Activated CD4-positive, alpha-beta memory T cell treated with anti-CD3 and anti-CD28 coated beads for 36 hours (primary cell): ENCODE measurements at regions not wholly inside any gene's neighbourhood (a gene's known extent, or its start where the extent isn't known, plus 50 kb on each side); places are given as distances from the start of the nearest gene placed in this dataset.
"Not testable (repeated sequence)": the region's sequence is repeated elsewhere in the genome, so short reads cannot be mapped to it uniquely, and the experiment has no call there.

Experiments
- CTCF ChIA-PET: fragments of 350-600 bp; sonication (Branson Sonifier 250); formaldehyde crosslinking; loops from one replicate; lab custom pipeline; 2021; ENCODE audit warnings: antibody characterized with exemption, inconsistent platforms; lab: Charles Lee
- POLR2A ChIA-PET: fragments of 350-600 bp; sonication (Branson Sonifier 250); formaldehyde crosslinking; loops from one replicate; lab custom pipeline; 2021; ENCODE audit warnings: antibody characterized with exemption; lab: Charles Lee
- DNase-seq: peaks from one replicate; pipeline ENCODE4 v3.0.0-alpha.2; 2020
- H3K27ac Mint-ChIP-seq: one replicate; pipeline ENCODE4 v1.8.0; 2021; ENCODE audit warnings: mixed read lengths
- H3K27me3 Mint-ChIP-seq: one replicate; pipeline ENCODE4 v1.8.0; 2021; ENCODE audit warnings: mixed read lengths
- H3K36me3 Mint-ChIP-seq: one replicate; pipeline ENCODE4 v1.8.0; 2021; ENCODE audit warnings: mixed read lengths
- H3K4me1 Mint-ChIP-seq: one replicate; pipeline ENCODE4 v1.8.0; 2021; ENCODE audit warnings: low read depth, mixed read lengths
- H3K4me3 Mint-ChIP-seq: one replicate; pipeline ENCODE4 v1.8.0; 2021; ENCODE audit warnings: mild to moderate bottlenecking, mixed read lengths
- H3K9me3 Mint-ChIP-seq: one replicate; pipeline ENCODE4 v1.8.0; 2021; ENCODE audit warnings: mixed read lengths
- intact Hi-C: fragments of 100-400 bp; cut with micrococcal nuclease; formaldehyde crosslinking; loops from one replicate; pipeline ENCODE4 v1.15.1; 2023

GRCh38 chr5:57751710-57752109 lies 269.1 kb upstream of the ACTBL2 start:
- Mint-ChIP-seq H3K36me3 (no peaks in the 10 kb centered on the region), H3K9me3 (no peaks in the 10 kb centered on the region), H3K4me1 (peaks cover 6% of the 10 kb centered on the region), H3K4me3 (no peak overlapping the region), H3K27ac (no peak overlapping the region), H3K27me3 (peaks cover 11% of the 10 kb centered on the region)
- CTCF ChIA-PET = no interaction called here
- POLR2A ChIA-PET = no interaction called here
- intact Hi-C loops = no loop called here
- DNase-seq = no peak

- Mint-ChIP-seq H3K27ac (no peak overlapping the region), H3K4me1 (peaks cover 6% of the 10 kb centered on the region), H3K36me3 (no peaks in the 10 kb centered on the region), H3K9me3 (no peaks in the 10 kb centered on the region), H3K27me3 (peaks cover 11% of the 10 kb centered on the region), H3K4me3 (no peak overlapping the region)
- ChIA-PET POLR2A (no interaction called here), CTCF (no interaction called here)
- intact Hi-C loops = no loop called here
- DNase-seq = no peak
Measured at GRCh38 chr5:57750891-57751290, 268.3 kb upstream of the ACTBL2 start.

- intact Hi-C loops = no loop called here
- H3K4me1 Mint-ChIP-seq = peaks cover 6% of the 10 kb centered on the region
- no peaks in the 10 kb centered on the region for H3K36me3 Mint-ChIP-seq
- no peak overlapping the region for H3K4me3 Mint-ChIP-seq
- no peak overlapping the region for H3K27ac Mint-ChIP-seq
- POLR2A ChIA-PET = no interaction called here
- DNase-seq = no peak
- CTCF ChIA-PET = no interaction called here
- H3K9me3 Mint-ChIP-seq = no peaks in the 10 kb centered on the region
- H3K27me3 Mint-ChIP-seq = peaks cover 11% of the 10 kb centered on the region
Measured at GRCh38 chr5:57750282-57750681, 267.7 kb upstream of the ACTBL2 start.

GRCh38 chr5:57749396-57749795 lies 266.8 kb upstream of the ACTBL2 start:
- H3K36me3 Mint-ChIP-seq = no peaks in the 10 kb centered on the region
- H3K27ac Mint-ChIP-seq = no peak overlapping the region
- DNase-seq = no peak
- ChIA-PET POLR2A (no interaction called here), CTCF (interaction anchor here (0.7 kb wide), 1 partner anchor 448 kb away, joined by 3 read pairs; no protein-coding TSS in a partner anchor)
- H3K4me1 Mint-ChIP-seq = peaks cover 3% of the 10 kb centered on the region
- no peak overlapping the region for H3K4me3 Mint-ChIP-seq
- no peaks in the 10 kb centered on the region for H3K9me3 Mint-ChIP-seq
- peaks cover 11% of the 10 kb centered on the region for H3K27me3 Mint-ChIP-seq
- intact Hi-C loops = no loop called here

GRCh38 chr5:57745700-57746651 lies 263.4 kb upstream of the ACTBL2 start:
- Mint-ChIP-seq H3K4me1 (peaks cover 3% of the 10 kb centered on the region), H3K27ac (no peak overlapping the region), H3K27me3 (peaks cover 11% of the 10 kb centered on the region), H3K9me3 (no peaks in the 10 kb centered on the region), H3K36me3 (no peaks in the 10 kb centered on the region), H3K4me3 (no peak overlapping the region)
- intact Hi-C loops = no loop called here
- no peak for DNase-seq
- ChIA-PET CTCF (no interaction called here), POLR2A (no interaction called here)

GRCh38 chr5:57745029-57745428 lies 262.4 kb upstream of the ACTBL2 start:
- Mint-ChIP-seq H3K9me3 (no peaks in the 10 kb centered on the region), H3K27ac (no peak overlapping the region), H3K36me3 (no peaks in the 10 kb centered on the region), H3K27me3 (peaks cover 7% of the 10 kb centered on the region), H3K4me1 (peaks cover 3% of the 10 kb centered on the region), H3K4me3 (no peak overlapping the region)
- ChIA-PET POLR2A (no interaction called here), CTCF (no interaction called here)
- no peak for DNase-seq
- intact Hi-C loops = no loop called here

GRCh38 chr5:57741336-57741735 lies 258.7 kb upstream of the ACTBL2 start:
- no peak for DNase-seq
- no peaks in the 10 kb centered on the region for H3K9me3 Mint-ChIP-seq
- ChIA-PET CTCF (no interaction called here), POLR2A (no interaction called here)
- H3K27ac Mint-ChIP-seq = no peak overlapping the region
- H3K4me1 Mint-ChIP-seq = no peaks in the 10 kb centered on the region
- intact Hi-C loops = no loop called here
- H3K27me3 Mint-ChIP-seq = no peaks in the 10 kb centered on the region
- no peaks in the 10 kb centered on the region for H3K36me3 Mint-ChIP-seq
- H3K4me3 Mint-ChIP-seq = no peak overlapping the region

- CTCF ChIA-PET = no interaction called here
- POLR2A ChIA-PET = no interaction called here
- no peaks in the 10 kb centered on the region for H3K36me3 Mint-ChIP-seq
- H3K27ac Mint-ChIP-seq = no peak overlapping the region
- no peak overlapping the region for H3K4me3 Mint-ChIP-seq
- no peak for DNase-seq
- intact Hi-C loops = no loop called here
- no peaks in the 10 kb centered on the region for H3K4me1 Mint-ChIP-seq
- H3K9me3 Mint-ChIP-seq = no peaks in the 10 kb centered on the region
- peaks cover 2% of the 10 kb centered on the region for H3K27me3 Mint-ChIP-seq
Measured at GRCh38 chr5:57738787-57739186, 256.2 kb upstream of the ACTBL2 start.

- no peaks in the 10 kb centered on the region for H3K9me3 Mint-ChIP-seq
- H3K27me3 Mint-ChIP-seq = peaks cover 2% of the 10 kb centered on the region
- no peak overlapping the region for H3K27ac Mint-ChIP-seq
- no peak for DNase-seq
- ChIA-PET POLR2A (no interaction called here), CTCF (no interaction called here)
- H3K4me3 Mint-ChIP-seq = no peak overlapping the region
- intact Hi-C loops = no loop called here
- no peaks in the 10 kb centered on the region for H3K36me3 Mint-ChIP-seq
- H3K4me1 Mint-ChIP-seq = no peaks in the 10 kb centered on the region
Measured at GRCh38 chr5:57738301-57738700, 255.7 kb upstream of the ACTBL2 start.

- H3K27me3 Mint-ChIP-seq = peaks cover 2% of the 10 kb centered on the region
- H3K27ac Mint-ChIP-seq = no peak overlapping the region
- no peaks in the 10 kb centered on the region for H3K36me3 Mint-ChIP-seq
- intact Hi-C loops = no loop called here
- H3K9me3 Mint-ChIP-seq = no peaks in the 10 kb centered on the region
- CTCF ChIA-PET = no interaction called here
- no peaks in the 10 kb centered on the region for H3K4me1 Mint-ChIP-seq
- H3K4me3 Mint-ChIP-seq = no peak overlapping the region
- DNase-seq = no peak
- POLR2A ChIA-PET = no interaction called here
Measured at GRCh38 chr5:57736716-57737115, 254.1 kb upstream of the ACTBL2 start.

- intact Hi-C loops, H3K4me3 Mint-ChIP-seq, POLR2A ChIA-PET, H3K27ac Mint-ChIP-seq, H3K27me3 Mint-ChIP-seq, DNase-seq, H3K9me3 Mint-ChIP-seq, H3K4me1 Mint-ChIP-seq, H3K36me3 Mint-ChIP-seq: not testable (repeated sequence)
- CTCF ChIA-PET = interaction anchor here (0.7 kb wide), 1 partner anchor 285 kb away, joined by 3 read pairs; no protein-coding TSS in a partner anchor
Measured at GRCh38 chr5:57735279-57736153, 252.9 kb upstream of the ACTBL2 start.

GRCh38 chr5:57734296-57734695 lies 251.7 kb upstream of the ACTBL2 start:
- peaks cover 2% of the 10 kb centered on the region for H3K27me3 Mint-ChIP-seq
- no peaks in the 10 kb centered on the region for H3K4me1 Mint-ChIP-seq
- H3K27ac Mint-ChIP-seq = no peak overlapping the region
- CTCF ChIA-PET = no interaction called here
- no peak overlapping the region for H3K4me3 Mint-ChIP-seq
- DNase-seq = no peak
- no peaks in the 10 kb centered on the region for H3K9me3 Mint-ChIP-seq
- intact Hi-C loops = no loop called here
- no peaks in the 10 kb centered on the region for H3K36me3 Mint-ChIP-seq
- POLR2A ChIA-PET = no interaction called here
